GM04503 (cell line): ENCODE measurements at regions not wholly inside any gene's neighbourhood (a gene's known extent, or its start where the extent isn't known, plus 50 kb on each side); places are given as distances from the start of the nearest gene placed in this dataset.
A peak's percentile ranks its signal among the peaks of the same experiment; 100 is the strongest.
"Not testable (repeated sequence)": the region's sequence is repeated elsewhere in the genome, so short reads cannot be mapped to it uniquely, and the experiment has no call there.

Experiments used
- DNase-seq: peaks from one replicate; pipeline ENCODE4 v3.0.0-alpha.2; 2012; ENCODE audit warnings: low read depth

GRCh38 chr5:17326600-17327037, 109.2 kb downstream of the BASP1 start:
- no peak for DNase-seq

GRCh38 chr5:17327048-17327625, 109.7 kb downstream of the BASP1 start:
- DNase-seq = no peak

- DNase-seq = no peak
Observed at GRCh38 chr5:17329571-17329970, 112.1 kb downstream of the BASP1 start.

- DNase-seq = no peak
Observed at GRCh38 chr5:17330386-17330785, 113.0 kb downstream of the BASP1 start.

- no peak for DNase-seq
Observed at GRCh38 chr5:17331651-17332050, 114.2 kb downstream of the BASP1 start.

GRCh38 chr5:17333755-17334154, 116.3 kb downstream of the BASP1 start:
- no peak for DNase-seq

GRCh38 chr5:17336054-17336453, 118.6 kb downstream of the BASP1 start:
- DNase-seq = no peak

GRCh38 chr5:17336723-17337122, 119.3 kb downstream of the BASP1 start:
- DNase-seq = not testable (repeated sequence)

- no peak for DNase-seq
Observed at GRCh38 chr5:17339841-17340240, 122.4 kb downstream of the BASP1 start.

GRCh38 chr5:17340379-17340778, 122.9 kb downstream of the BASP1 start:
- no peak for DNase-seq

- no peak for DNase-seq
Observed at GRCh38 chr5:17340819-17341218, 123.4 kb downstream of the BASP1 start.

GRCh38 chr5:17343675-17344074, 126.2 kb downstream of the BASP1 start:
- DNase-seq = peak; percentile 48

- DNase-seq = no peak
Observed at GRCh38 chr5:17346811-17347210, 129.4 kb downstream of the BASP1 start.

- DNase-seq = no peak
Observed at GRCh38 chr5:17352223-17352622, 134.8 kb downstream of the BASP1 start.

- no peak for DNase-seq
Observed at GRCh38 chr5:17354265-17354664, 136.8 kb downstream of the BASP1 start.

- DNase-seq = no peak
Observed at GRCh38 chr5:17355586-17356346, 138.3 kb downstream of the BASP1 start.

GRCh38 chr5:17356551-17356950, 139.1 kb downstream of the BASP1 start:
- DNase-seq = no peak

- no peak for DNase-seq
Observed at GRCh38 chr5:17357504-17357903, 140.1 kb downstream of the BASP1 start.

- no peak for DNase-seq
Observed at GRCh38 chr5:17358031-17358430, 140.0 kb upstream of the TAF11L2 start.

GRCh38 chr5:17359451-17360011, 138.5 kb upstream of the TAF11L2 start:
- DNase-seq = peak; percentile 73

- no peak for DNase-seq
Observed at GRCh38 chr5:17360879-17361278, 137.2 kb upstream of the TAF11L2 start.

- no peak for DNase-seq
Observed at GRCh38 chr5:17361331-17361730, 136.7 kb upstream of the TAF11L2 start.

- no peak for DNase-seq
Observed at GRCh38 chr5:17364987-17365810, 132.8 kb upstream of the TAF11L2 start.
